ENCODE measurements at regions not wholly inside any gene's neighbourhood (a gene's known extent, or its start where the extent isn't known, plus 50 kb on each side); places are given as distances from the start of the nearest gene placed in this dataset.

- peaks cover 0 to 4% (median 0%) of the 10 kb centered on the region in 3 donors for H3K4me1 ChIP-seq (ENCODE audit: control insufficient read depth in 3 of 3, insufficient read depth in 2 of 3, low read depth in 1 of 3, low read length in 2 of 3)
- FAIRE-seq (no peak), DNase-seq (no peak)
- H3K9me3 ChIP-seq (ENCODE audit: control insufficient read depth in 2 of 2, insufficient read depth in 1 of 2, low read depth in 1 of 2, low read length in 1 of 2) = no peaks in the 10 kb centered on the region
- no peaks in the 10 kb centered on the region for H3K27me3 ChIP-seq (ENCODE audit: control insufficient read depth in 3 of 3, insufficient read depth in 3 of 3, low read length in 3 of 3)
- 38 to 87% (median 81%) methylated on average over 1 of the region's 1 CpG for WGBS, 3 donors
- H3K36me3 ChIP-seq (ENCODE audit: control insufficient read depth in 3 of 3, insufficient read depth in 2 of 3, low read depth in 1 of 3, low read length in 3 of 3) = no peaks in the 10 kb centered on the region
- H3K27ac ChIP-seq (ENCODE audit: low read depth in 1 of 3, low read length in 2 of 3) = no peak overlapping the region
- no peak overlapping the region for H3K4me3 ChIP-seq (ENCODE audit: low read depth in 1 of 3, low read length in 3 of 3)
Measured at GRCh38 chr6:21448485-21449109, 145.0 kb upstream of the SOX4 start.

DNA sequence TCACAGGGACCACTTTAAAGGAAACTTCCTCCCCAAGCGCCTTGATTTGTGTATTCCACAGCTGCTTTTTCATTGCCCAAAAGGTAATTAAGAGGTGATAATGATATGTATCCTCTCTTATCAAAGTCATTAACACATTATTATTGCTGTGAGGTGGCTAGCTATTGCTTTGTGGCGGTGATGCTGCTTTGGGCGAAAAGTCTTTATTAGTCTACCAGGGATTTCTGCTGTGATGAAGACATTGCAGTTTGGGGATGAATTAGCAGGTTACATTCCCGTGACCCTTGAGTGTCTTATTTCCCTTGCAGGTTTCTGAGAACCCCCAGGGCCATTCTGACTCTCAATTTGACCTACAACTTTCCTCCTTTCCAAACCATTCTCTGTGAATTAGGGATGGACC, 143.4 kb upstream of the SOX4 start:
- no peak for FAIRE-seq
- no peaks in the 10 kb centered on the region for H3K36me3 ChIP-seq (ENCODE audit: control insufficient read depth in 3 of 3, insufficient read depth in 2 of 3, low read depth in 1 of 3, low read length in 3 of 3)
- H3K9me3 ChIP-seq (ENCODE audit: control insufficient read depth in 2 of 2, insufficient read depth in 1 of 2, low read depth in 1 of 2, low read length in 1 of 2) = no peaks in the 10 kb centered on the region
- no peaks in the 10 kb centered on the region for H3K27me3 ChIP-seq (ENCODE audit: control insufficient read depth in 3 of 3, insufficient read depth in 3 of 3, low read length in 3 of 3)
- 83 to 86% (median 84%) methylated on average over 4 of the region's 4 CpGs for WGBS, 3 donors
- H3K4me3 ChIP-seq (ENCODE audit: low read depth in 1 of 3, low read length in 3 of 3) = no peak overlapping the region
- no peak overlapping the region for H3K27ac ChIP-seq (ENCODE audit: low read depth in 1 of 3, low read length in 2 of 3)
- DNase-seq = no peak
- H3K4me1 ChIP-seq (ENCODE audit: control insufficient read depth in 3 of 3, insufficient read depth in 2 of 3, low read depth in 1 of 3, low read length in 2 of 3) = peaks cover 0 to 4% (median 0%) of the 10 kb centered on the region in 3 donors

- H3K4me1 ChIP-seq (ENCODE audit: control insufficient read depth in 3 of 3, insufficient read depth in 2 of 3, low read depth in 1 of 3, low read length in 2 of 3) = peaks cover 0 to 4% (median 0%) of the 10 kb centered on the region in 3 donors
- DNase-seq (no peak), FAIRE-seq (no peak)
- no peaks in the 10 kb centered on the region for H3K27me3 ChIP-seq (ENCODE audit: control insufficient read depth in 3 of 3, insufficient read depth in 3 of 3, low read length in 3 of 3)
- H3K27ac ChIP-seq (ENCODE audit: low read depth in 1 of 3, low read length in 2 of 3) = no peak overlapping the region
- no peaks in the 10 kb centered on the region for H3K9me3 ChIP-seq (ENCODE audit: control insufficient read depth in 2 of 2, insufficient read depth in 1 of 2, low read depth in 1 of 2, low read length in 1 of 2)
- no peaks in the 10 kb centered on the region for H3K36me3 ChIP-seq (ENCODE audit: control insufficient read depth in 3 of 3, insufficient read depth in 2 of 3, low read depth in 1 of 3, low read length in 3 of 3)
- no peak overlapping the region for H3K4me3 ChIP-seq (ENCODE audit: low read depth in 1 of 3, low read length in 3 of 3)
- WGBS, 3 donors = 81 to 90% (median 84%) methylated on average over 3 of the region's 3 CpGs
Measured at GRCh38 chr6:21450628-21451027, 142.9 kb upstream of the SOX4 start.

DNA sequence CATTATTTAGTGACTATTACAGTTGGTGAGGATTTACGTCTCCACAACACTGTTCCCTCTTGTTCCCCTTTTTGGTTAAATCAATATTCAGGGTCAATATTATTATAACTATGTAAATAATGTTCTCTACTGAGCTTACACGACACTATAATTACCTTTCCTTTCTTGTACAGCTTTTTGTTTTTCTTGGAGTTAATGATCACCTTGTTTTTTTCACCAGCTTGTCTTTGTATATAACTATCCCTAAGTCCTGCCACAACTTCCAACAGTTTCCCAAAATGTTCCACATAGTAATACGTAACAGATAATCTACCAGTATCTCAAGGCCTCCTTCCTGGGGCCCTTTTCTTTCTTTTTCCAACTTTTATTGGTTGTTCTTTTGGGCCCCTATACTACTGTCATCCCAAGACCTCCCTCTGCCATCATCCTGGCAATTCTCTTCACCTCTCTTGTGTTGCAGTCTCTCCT, 142.0 kb upstream of the SOX4 start:
- 56 to 70% (median 58%) methylated on average over 3 of the region's 3 CpGs for WGBS, 3 donors
- Histone ChIP-seq H3K36me3 (ENCODE audit: control insufficient read depth in 3 of 3, insufficient read depth in 2 of 3, low read depth in 1 of 3, low read length in 3 of 3) (no peaks in the 10 kb centered on the region), H3K27ac (ENCODE audit: low read depth in 1 of 3, low read length in 2 of 3) (no peak overlapping the region), H3K4me3 (ENCODE audit: low read depth in 1 of 3, low read length in 3 of 3) (no peak overlapping the region), H3K9me3 (ENCODE audit: control insufficient read depth in 2 of 2, insufficient read depth in 1 of 2, low read depth in 1 of 2, low read length in 1 of 2) (no peaks in the 10 kb centered on the region), H3K27me3 (ENCODE audit: control insufficient read depth in 3 of 3, insufficient read depth in 3 of 3, low read length in 3 of 3) (no peaks in the 10 kb centered on the region), H3K4me1 (ENCODE audit: control insufficient read depth in 3 of 3, insufficient read depth in 2 of 3, low read depth in 1 of 3, low read length in 2 of 3) (no peaks in the 10 kb centered on the region)
- FAIRE-seq (no peak), DNase-seq (no peak)

DNA sequence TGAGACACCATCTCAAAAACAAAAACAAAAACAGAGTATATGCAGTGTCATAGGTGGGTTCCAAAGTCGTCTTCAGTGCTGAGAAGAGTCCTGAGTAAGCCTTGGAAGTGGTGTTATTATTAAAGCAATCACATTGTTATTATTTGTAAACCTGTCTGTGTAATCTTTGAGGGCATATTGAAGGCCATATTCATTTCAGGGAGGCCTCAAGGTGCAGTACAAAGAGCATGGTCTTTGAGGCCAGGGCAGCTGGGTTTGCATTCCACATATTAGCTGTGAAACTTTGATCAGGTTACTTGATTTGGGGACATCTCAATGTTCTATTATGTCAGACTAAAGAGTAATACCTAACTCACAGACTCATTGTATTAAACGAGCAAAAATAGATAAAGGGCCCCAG, 139.3 kb upstream of the SOX4 start:
- no peak overlapping the region for H3K27ac ChIP-seq (ENCODE audit: low read depth in 1 of 3, low read length in 2 of 3)
- no peak for FAIRE-seq
- H3K4me3 ChIP-seq (ENCODE audit: low read depth in 1 of 3, low read length in 3 of 3) = no peak overlapping the region
- no peaks in the 10 kb centered on the region for H3K27me3 ChIP-seq (ENCODE audit: control insufficient read depth in 3 of 3, insufficient read depth in 3 of 3, low read length in 3 of 3)
- peak in 1 of 2 donors; percentile 13 for DNase-seq
- WGBS, 3 donors = 33 to 68% (median 46%) methylated on average over 2 of the region's 2 CpGs
- no peaks in the 10 kb centered on the region for H3K4me1 ChIP-seq (ENCODE audit: control insufficient read depth in 3 of 3, insufficient read depth in 2 of 3, low read depth in 1 of 3, low read length in 2 of 3)
- H3K9me3 ChIP-seq (ENCODE audit: control insufficient read depth in 2 of 2, insufficient read depth in 1 of 2, low read depth in 1 of 2, low read length in 1 of 2) = peaks cover 0 to 5% of the 10 kb centered on the region in 2 donors
- no peaks in the 10 kb centered on the region for H3K36me3 ChIP-seq (ENCODE audit: control insufficient read depth in 3 of 3, insufficient read depth in 2 of 3, low read depth in 1 of 3, low read length in 3 of 3)

DNA sequence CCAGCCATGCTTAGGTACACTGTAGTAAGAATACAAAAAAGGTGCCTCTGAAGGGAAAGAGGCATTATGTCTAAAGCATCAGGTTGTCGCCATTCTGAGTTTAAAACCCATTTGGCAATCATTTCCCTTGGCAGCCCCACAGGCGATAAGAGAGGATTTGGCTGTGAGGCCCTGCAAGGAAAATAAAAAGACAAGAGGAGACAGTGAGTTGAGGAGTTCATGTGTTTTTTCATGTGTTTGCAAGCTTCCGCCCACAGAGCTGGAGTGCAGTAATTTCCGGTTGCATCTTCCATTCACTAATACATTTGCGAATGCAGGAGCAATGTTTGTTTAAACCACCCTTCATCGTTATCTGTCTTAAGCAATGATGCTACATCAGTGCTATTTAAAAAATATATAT, 138.5 kb upstream of the SOX4 start:
- FAIRE-seq (no peak), DNase-seq (no peak)
- no peaks in the 10 kb centered on the region for H3K27me3 ChIP-seq (ENCODE audit: control insufficient read depth in 3 of 3, insufficient read depth in 3 of 3, low read length in 3 of 3)
- H3K27ac ChIP-seq (ENCODE audit: low read depth in 1 of 3, low read length in 2 of 3) = no peak overlapping the region
- 68 to 87% (median 79%) methylated on average over 6 of the region's 6 CpGs for WGBS, 3 donors
- no peaks in the 10 kb centered on the region for H3K36me3 ChIP-seq (ENCODE audit: control insufficient read depth in 3 of 3, insufficient read depth in 2 of 3, low read depth in 1 of 3, low read length in 3 of 3)
- H3K4me3 ChIP-seq (ENCODE audit: low read depth in 1 of 3, low read length in 3 of 3) = no peak overlapping the region
- peaks cover 0 to 5% of the 10 kb centered on the region in 2 donors for H3K9me3 ChIP-seq (ENCODE audit: control insufficient read depth in 2 of 2, insufficient read depth in 1 of 2, low read depth in 1 of 2, low read length in 1 of 2)
- H3K4me1 ChIP-seq (ENCODE audit: control insufficient read depth in 3 of 3, insufficient read depth in 2 of 3, low read depth in 1 of 3, low read length in 2 of 3) = no peaks in the 10 kb centered on the region

GRCh38 chr6:21457647-21458046, 135.9 kb upstream of the SOX4 start:
- H3K9me3 ChIP-seq (ENCODE audit: control insufficient read depth in 2 of 2, insufficient read depth in 1 of 2, low read depth in 1 of 2, low read length in 1 of 2) = peaks cover 0 to 5% of the 10 kb centered on the region in 2 donors
- DNase-seq (no peak), FAIRE-seq (no peak)
- no peak overlapping the region for H3K4me3 ChIP-seq (ENCODE audit: low read depth in 1 of 3, low read length in 3 of 3)
- no peaks in the 10 kb centered on the region for H3K36me3 ChIP-seq (ENCODE audit: control insufficient read depth in 3 of 3, insufficient read depth in 2 of 3, low read depth in 1 of 3, low read length in 3 of 3)
- 90 to 91% (median 90%) methylated on average over 10 of the region's 10 CpGs for WGBS, 3 donors
- H3K4me1 ChIP-seq (ENCODE audit: control insufficient read depth in 3 of 3, insufficient read depth in 2 of 3, low read depth in 1 of 3, low read length in 2 of 3) = no peaks in the 10 kb centered on the region
- no peak overlapping the region for H3K27ac ChIP-seq (ENCODE audit: low read depth in 1 of 3, low read length in 2 of 3)
- H3K27me3 ChIP-seq (ENCODE audit: control insufficient read depth in 3 of 3, insufficient read depth in 3 of 3, low read length in 3 of 3) = no peaks in the 10 kb centered on the region

GRCh38 chr6:21459641-21460040, 133.9 kb upstream of the SOX4 start:
- WGBS, 3 donors = 71 to 88% (median 85%) methylated on average over 4 of the region's 4 CpGs
- no peaks in the 10 kb centered on the region for H3K36me3 ChIP-seq (ENCODE audit: control insufficient read depth in 3 of 3, insufficient read depth in 2 of 3, low read depth in 1 of 3, low read length in 3 of 3)
- H3K4me3 ChIP-seq (ENCODE audit: low read depth in 1 of 3, low read length in 3 of 3) = no peak overlapping the region
- FAIRE-seq = no peak
- no peak overlapping the region for H3K27ac ChIP-seq (ENCODE audit: low read depth in 1 of 3, low read length in 2 of 3)
- H3K9me3 ChIP-seq (ENCODE audit: control insufficient read depth in 2 of 2, insufficient read depth in 1 of 2, low read depth in 1 of 2, low read length in 1 of 2) = peaks cover 0 to 5% of the 10 kb centered on the region in 2 donors
- no peaks in the 10 kb centered on the region for H3K27me3 ChIP-seq (ENCODE audit: control insufficient read depth in 3 of 3, insufficient read depth in 3 of 3, low read length in 3 of 3)
- no peaks in the 10 kb centered on the region for H3K4me1 ChIP-seq (ENCODE audit: control insufficient read depth in 3 of 3, insufficient read depth in 2 of 3, low read depth in 1 of 3, low read length in 2 of 3)
- DNase-seq = no peak
